Amygdala (tissue), 56 donors: ENCODE measurements at regions not wholly inside any gene's neighbourhood (a gene's known extent, or its start where the extent isn't known, plus 50 kb on each side); places are given as distances from the start of the nearest gene placed in this dataset.
"Not testable (repeated sequence)": the region's sequence is repeated elsewhere in the genome, so short reads cannot be mapped to it uniquely, and the experiment has no call there.

Experiments used
- DNase-seq, 56 donors: peaks; one replicate each; lab custom pipeline; 2025; lab: John Stamatoyannopoulos, UW

DNA sequence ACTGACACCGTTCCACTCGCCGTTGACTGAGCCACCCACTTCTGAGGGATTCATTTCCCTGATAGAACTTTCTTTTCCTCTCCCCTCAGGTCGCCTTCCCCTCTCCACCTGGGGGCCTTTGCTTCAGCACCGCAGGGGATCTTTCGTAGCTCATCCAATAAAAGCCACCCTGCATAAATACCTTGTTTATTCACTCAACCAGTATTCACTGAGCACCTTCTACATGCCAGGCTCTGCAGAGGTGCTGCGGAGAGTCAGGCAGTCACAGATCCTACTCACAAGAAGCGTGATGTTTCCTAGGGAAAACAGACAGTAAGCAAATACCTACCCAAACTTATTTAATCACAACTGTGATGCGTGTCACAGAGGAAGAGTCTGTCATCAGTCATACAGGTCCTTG is 127.7 kb downstream of the TEX36 start:
- DNase-seq, result no peak

GRCh38 chr10:125554753-125555152 is 128.2 kb downstream of the TEX36 start:
- DNase-seq, result no peak

DNA sequence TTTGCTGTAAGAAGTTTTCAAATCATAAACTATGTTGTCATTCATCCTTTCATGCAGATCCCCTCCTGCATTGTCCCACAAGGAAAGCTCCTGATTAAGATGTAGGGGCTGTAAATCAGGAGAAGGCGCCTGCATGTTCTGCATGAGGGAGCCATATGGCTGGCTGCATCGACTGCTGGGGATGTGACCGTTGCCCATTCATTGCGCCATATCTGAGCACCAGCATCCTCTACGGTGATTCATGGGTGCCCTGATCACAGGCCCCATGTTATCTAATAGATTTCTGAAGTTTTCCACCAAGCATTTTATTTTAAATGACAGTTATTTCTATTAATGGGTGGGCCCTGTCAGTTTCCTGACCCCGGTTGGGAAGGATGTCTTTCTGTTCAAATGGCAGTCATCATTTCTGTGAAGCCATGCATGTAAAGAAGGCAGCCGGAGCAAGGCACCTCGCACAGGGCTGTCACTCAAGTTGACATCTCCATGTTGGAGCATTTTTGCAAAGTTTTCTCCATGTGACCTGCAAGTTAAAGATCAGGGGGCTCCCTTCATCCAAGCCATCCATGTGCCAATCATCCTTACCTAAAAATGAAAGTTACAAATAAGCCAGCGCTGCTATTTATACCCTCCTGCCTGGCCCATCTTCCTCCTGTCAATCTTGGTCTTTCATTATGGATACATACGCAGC is 128.8 kb downstream of the TEX36 start:
- no peak for DNase-seq

DNA sequence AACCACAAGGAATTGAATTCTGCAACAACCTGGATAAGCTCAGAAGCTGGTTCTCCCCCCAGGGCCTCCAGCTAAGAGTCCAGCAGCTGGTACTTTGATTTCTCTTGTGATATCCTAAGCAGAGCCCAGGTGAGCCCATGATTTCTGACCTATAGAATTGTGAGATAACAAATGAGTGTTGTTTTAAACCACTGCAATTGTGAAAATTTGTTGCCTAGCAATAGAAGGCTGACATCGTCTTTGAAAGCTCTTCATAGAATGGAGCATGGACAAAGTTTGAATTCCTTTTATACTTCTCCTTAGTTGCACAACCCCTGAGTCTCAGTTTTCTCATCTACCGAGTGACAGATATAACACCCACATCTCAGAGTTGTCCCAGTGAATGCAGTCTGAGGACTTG is 129.9 kb downstream of the TEX36 start:
- no peak for DNase-seq

- DNase-seq, result no peak
Measured at GRCh38 chr10:125551247-125551646, 131.7 kb downstream of the TEX36 start.

- DNase-seq, result no peak
Measured at GRCh38 chr10:125550362-125550761, 132.6 kb downstream of the TEX36 start.

DNA sequence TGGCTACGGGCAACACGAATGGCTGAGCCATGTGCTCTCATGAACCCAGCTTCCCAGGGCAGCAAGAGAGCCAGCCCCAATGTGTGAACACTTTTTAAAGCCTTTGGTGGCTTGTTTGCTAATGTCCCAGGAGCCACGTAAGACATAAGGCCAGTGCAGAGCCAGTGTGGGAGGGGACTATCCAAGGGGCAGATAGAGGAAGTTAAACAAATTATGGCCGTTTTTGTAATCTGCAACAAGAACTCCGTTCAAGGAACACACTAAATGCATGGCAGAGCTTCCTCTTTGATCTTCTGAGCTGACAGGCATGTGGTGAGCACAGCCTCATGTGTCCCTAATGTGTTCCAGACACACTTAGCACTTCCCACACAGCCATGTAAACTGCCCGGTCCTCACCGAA is 133.3 kb downstream of the TEX36 start:
- no peak for DNase-seq

GRCh38 chr10:125548878-125549277 is 134.1 kb downstream of the TEX36 start:
- DNase-seq, result no peak

GRCh38 chr10:125548356-125548755 is 134.6 kb downstream of the TEX36 start:
- no peak for DNase-seq

DNA sequence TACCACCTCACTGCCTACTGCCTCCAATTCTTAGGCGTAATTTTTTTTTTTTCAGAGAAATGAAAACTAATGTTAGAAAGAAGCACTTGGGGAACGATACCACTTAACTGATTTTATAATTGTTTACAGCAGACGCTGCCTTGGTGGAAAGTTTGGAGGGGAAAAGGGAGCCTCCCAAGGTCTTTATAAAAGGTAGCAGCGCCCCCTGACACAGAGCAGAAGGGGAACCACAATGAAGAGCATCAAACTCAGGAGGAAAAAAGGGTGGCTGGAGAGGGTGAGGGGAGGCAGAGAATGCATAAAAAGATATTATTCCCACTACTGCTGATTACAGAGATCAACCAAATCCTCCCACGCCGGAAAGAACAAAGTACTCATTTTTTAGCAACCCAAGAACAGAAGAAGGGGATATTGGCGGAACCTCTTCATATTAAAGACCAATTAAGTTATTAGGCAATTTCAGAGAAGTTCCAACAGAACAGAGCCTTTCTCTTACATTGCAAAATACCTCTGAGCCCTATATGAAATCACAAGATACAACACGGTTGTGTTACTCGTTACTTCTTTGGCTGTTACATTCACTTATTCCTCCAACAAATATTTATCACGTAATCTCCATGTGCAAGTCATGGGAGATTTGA is 135.8 kb downstream of the TEX36 start:
- no peak for DNase-seq

- no peak for DNase-seq
Measured at GRCh38 chr10:125543796-125544195, 139.2 kb downstream of the TEX36 start.

DNA sequence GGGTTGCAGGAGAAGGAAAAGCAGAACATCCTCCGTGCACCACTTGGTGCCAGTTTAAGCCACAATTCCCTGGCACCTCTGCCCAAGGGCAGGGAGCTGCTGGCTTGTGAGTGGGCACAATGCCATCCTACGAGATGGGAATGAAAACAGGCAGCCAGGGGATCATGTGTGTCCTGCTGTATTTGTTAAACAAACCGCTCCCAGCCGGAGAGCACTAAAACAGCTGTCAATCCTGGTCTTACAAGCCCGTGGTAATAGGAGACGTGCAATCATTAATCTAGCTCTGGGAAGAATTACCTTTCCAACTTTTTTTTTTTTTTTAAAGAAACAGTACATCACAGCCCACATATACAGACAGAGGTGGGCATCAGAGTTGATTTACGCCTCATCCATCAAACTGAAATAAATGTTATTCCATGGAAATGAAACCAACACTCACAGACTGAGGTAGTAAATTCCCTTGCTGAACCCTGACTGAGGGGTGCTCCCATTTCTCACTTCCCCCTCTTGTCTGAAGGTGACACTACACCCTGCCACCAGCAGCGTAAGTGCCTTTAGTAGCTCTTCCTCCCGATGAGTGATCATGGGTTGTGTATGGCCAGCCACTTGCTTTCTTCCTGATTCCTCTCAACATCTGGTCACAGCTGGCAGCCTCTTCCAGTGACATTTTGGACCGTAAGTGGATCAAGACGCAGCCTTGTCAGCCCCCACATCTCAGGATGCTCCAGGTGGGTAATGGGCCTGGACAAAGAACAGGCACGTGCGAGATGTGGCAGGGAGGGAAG is 143.8 kb downstream of the TEX36 start:
- DNase-seq, result peak in 9 of 56 donors; percentile 4 to 22 (median 7)

DNA sequence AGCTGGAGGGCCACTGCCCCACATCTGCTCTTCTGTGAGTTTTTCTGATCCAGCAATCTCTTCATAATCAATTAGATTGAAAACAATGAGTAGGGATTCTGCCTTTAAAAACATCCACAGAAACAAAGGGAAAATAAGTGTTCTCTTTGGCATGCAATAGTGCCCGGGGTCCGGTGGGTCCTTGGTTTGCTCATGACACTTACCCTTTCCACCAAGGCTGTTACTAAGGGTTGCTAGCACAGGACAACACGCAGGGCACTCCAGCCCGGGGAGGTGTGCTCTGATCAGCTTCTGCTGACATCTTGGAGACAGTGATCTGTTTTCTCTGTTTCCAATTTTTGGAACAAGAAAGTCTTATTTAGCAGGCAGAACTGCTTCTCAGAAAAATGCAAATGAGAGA is 146.7 kb downstream of the TEX36 start:
- no peak for DNase-seq

DNA sequence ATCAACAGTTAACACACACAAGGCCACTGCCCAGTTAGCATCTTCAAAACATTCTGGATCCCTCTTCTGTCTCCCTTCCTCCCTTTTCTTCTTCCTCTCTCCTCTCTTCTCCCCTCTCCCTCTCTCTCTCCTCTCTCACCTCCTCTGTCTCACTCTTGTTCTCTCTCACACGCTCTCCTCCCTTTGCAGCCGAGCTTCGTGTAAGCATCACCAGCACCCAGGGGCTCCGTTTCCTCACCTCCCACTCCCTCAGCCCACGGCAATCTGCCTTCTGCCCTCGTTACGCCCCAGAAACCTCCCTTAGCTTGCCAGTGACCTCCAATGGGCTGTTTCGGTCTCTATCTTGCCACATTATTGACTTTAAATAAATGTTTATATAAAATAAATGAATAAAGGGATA is 147.4 kb downstream of the TEX36 start:
- peak in 1 of 56 donors; percentile 6 for DNase-seq

DNA sequence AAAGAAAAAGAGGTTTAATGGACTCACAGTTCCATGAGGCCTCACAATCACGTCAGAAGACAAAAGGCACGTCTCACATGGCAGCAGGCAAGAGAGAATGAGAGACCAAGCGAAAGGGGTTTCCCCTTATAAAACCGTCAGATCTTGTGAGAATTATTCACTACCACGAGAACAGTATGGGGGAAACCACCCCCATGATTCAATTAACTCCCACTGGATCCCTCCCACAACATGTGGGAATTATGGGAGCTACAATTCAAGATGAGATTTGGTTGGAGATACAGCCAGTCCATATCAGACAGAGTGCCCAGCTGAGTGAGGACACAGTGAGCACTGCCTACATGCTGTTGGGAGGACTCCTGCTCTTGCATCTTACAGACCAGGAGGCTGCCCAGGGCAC is 148.4 kb downstream of the TEX36 start:
- DNase-seq, result no peak

DNA sequence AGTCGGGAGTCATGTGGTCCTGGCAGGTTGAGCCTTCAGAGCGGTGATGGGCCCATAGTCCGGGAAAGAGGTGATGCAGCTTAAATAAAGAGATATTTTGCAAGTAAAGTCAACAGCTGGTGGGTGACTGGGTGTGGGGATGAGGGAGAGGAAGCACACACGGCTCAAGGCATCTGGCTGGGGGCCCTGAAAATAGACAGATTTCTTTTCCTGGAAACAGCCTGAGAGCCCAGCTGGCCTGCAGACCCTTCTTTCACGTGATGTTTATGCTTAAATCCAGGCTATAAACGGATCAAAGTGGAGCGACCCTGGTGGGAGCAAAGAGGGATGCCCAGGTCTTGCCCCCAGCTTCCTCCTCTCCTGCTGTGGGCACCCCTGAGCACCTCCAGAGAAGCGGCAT is 149.1 kb downstream of the TEX36 start:
- no peak for DNase-seq

- peak in 9 of 56 donors; percentile 3 to 30 (median 15) for DNase-seq
Measured at GRCh38 chr10:125531465-125531864, 151.5 kb downstream of the TEX36 start.

DNA sequence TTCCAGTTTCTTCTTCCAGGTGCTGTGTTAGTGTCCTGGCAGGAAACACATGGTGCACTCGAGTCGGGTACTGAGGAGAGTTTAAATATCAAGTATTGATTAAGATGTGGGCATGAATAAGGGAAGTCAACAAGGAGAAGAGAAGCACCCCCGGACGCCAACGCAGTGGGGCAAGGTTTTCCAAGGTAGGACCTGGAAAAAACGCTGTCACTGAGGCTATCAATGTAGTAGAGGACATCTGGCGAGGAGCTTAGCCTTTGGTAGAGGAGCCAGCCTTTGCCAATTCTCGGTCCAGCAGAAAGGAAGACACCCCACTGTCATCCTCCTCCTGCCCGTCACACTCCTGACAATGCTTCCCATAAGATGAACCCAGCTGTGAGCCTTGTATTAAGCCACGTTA is 159.6 kb downstream of the TEX36 start:
- DNase-seq, result no peak

DNA sequence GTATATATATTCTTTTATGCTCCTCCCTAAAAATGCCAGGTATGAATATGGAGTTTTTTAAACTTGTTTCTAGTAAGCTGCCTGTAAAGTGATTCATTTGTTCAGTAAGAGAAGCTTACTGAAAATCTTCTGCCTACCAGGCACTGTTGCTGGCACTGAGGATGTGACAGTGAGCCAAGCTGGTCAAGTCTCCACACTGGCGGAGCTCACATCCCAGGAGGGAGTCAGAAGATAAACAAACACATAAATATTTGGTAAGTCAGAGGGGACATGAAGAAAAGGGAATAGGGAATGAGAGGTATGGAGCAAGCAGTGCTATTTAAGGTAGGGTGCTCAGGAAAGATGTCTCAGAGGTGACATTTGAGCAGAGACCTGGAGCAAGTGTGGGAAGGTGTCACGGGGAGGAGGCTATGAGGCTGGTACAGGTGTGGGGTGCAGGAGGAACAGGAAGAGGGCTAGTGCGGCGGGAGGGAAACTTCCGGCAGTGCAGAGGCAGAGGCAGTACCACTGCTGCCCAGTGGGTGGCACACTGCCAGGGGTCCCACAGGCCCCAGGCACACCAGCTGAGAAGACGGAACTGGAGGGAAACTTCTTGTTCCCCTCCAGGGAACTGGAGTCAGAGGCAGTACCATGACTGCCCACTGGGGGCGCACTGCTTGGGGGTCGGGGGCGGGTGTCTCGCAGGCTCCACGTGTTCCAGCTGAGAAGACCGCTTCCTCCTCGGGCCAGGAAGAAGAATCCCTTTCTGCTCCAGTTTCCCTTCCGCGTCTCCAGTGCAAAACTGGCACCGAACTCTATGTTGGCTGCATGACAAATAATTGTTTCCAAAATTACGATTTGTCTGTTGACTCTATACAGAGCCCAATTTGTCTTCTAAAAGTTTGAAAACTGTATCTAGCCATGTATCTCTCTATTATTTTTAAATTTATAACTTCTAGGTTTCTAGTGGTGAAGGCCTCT is 161.0 kb downstream of the TEX36 start:
- DNase-seq, result no peak

DNA sequence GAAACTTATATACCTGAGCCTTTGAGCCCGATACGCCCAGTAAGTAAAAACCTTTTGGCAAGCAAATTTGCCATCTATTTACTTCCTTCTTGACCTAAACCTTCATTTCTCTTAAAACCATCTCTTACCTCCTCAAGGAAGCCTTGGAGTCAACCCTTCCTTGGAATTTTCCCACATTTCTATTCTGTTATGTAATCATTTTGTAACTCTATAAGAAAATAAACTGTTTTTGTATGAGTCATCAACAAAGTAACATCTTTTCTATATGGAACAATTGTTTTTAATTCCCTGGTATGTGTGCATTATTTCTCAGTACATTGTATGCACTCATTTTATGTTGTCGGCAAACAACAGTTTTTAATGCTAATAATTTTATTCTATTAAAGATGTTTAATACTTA is 162.0 kb downstream of the TEX36 start:
- no peak for DNase-seq

GRCh38 chr10:125518397-125518796 is 164.6 kb downstream of the TEX36 start:
- not testable (repeated sequence) for DNase-seq
